ENCODE measurements at regions not wholly inside any gene's neighbourhood (a gene's known extent, or its start where the extent isn't known, plus 50 kb on each side); places are given as distances from the start of the nearest gene placed in this dataset.
"Not testable (repeated sequence)": the region's sequence is repeated elsewhere in the genome, so short reads cannot be mapped to it uniquely, and the experiment has no call there.

GRCh38 chr4:38326499-38326898 lies 337.5 kb upstream of the KLF3 start:
- Histone ChIP-seq H3K4me3 (ENCODE audit: low read length) (no peak overlapping the region), H3K4me1 (ENCODE audit: control insufficient read depth, insufficient read depth, low read length) (peaks cover 13% of the 10 kb centered on the region)

GRCh38 chr4:38327174-38327573 lies 336.8 kb upstream of the KLF3 start:
- Histone ChIP-seq H3K4me3 (ENCODE audit: low read length) (no peak overlapping the region), H3K9ac (ENCODE audit: low read depth, low read length) (no peak overlapping the region), H3K4me2 (ENCODE audit: low read length) (no peak overlapping the region), H3K4me1 (ENCODE audit: control insufficient read depth, insufficient read depth, low read length) (peaks cover 13% of the 10 kb centered on the region), H3K36me3 (ENCODE audit: insufficient read depth, low read length) (no peaks in the 10 kb centered on the region), H3K9me3 (replicated peaks; ENCODE audit: low read length) (no peaks in the 10 kb centered on the region), H3K27me3 (ENCODE audit: control insufficient read depth, insufficient read depth, low read length) (peaks cover 8% of the 10 kb centered on the region)

More at GRCh38 chr4:38326499-38326898, 337.5 kb upstream of the KLF3 start:
- Histone ChIP-seq H3K27me3 (ENCODE audit: control insufficient read depth, insufficient read depth, low read length) (peaks cover 8% of the 10 kb centered on the region), H3K36me3 (ENCODE audit: insufficient read depth, low read length) (no peaks in the 10 kb centered on the region), H3K4me2 (ENCODE audit: low read length) (no peak overlapping the region), H3K9me3 (replicated peaks; ENCODE audit: low read length) (no peaks in the 10 kb centered on the region), H3K9ac (ENCODE audit: low read depth, low read length) (no peak overlapping the region)

GRCh38 chr4:38328989-38329729 lies 334.8 kb upstream of the KLF3 start:
- Histone ChIP-seq H3K4me1 (ENCODE audit: control insufficient read depth, insufficient read depth, low read length) (no peaks in the 10 kb centered on the region), H3K27me3 (ENCODE audit: control insufficient read depth, insufficient read depth, low read length) (peaks cover 10% of the 10 kb centered on the region), H3K36me3 (ENCODE audit: insufficient read depth, low read length) (no peaks in the 10 kb centered on the region), H3K9me3 (replicated peaks; ENCODE audit: low read length) (no peaks in the 10 kb centered on the region), H3K4me3 (ENCODE audit: low read length) (no peak overlapping the region), H3K9ac (ENCODE audit: low read depth, low read length) (no peak overlapping the region), H3K4me2 (ENCODE audit: low read length) (no peak overlapping the region)

- H3K9ac ChIP-seq (ENCODE audit: low read depth, low read length) = no peak overlapping the region
- no peak overlapping the region for H3K4me3 ChIP-seq (ENCODE audit: low read length)
- H3K4me2 ChIP-seq (ENCODE audit: low read length) = no peak overlapping the region
- no peaks in the 10 kb centered on the region for H3K9me3 ChIP-seq (replicated peaks; ENCODE audit: low read length)
- H3K27me3 ChIP-seq (ENCODE audit: control insufficient read depth, insufficient read depth, low read length) = peaks cover 10% of the 10 kb centered on the region
- no peaks in the 10 kb centered on the region for H3K36me3 ChIP-seq (ENCODE audit: insufficient read depth, low read length)
- H3K4me1 ChIP-seq (ENCODE audit: control insufficient read depth, insufficient read depth, low read length) = no peaks in the 10 kb centered on the region
These were observed 333.7 kb upstream of the KLF3 start for GRCh38 chr4:38330321-38330720.

- Histone ChIP-seq H3K4me1 (ENCODE audit: control insufficient read depth, insufficient read depth, low read length) (no peaks in the 10 kb centered on the region), H3K27me3 (ENCODE audit: control insufficient read depth, insufficient read depth, low read length) (peaks cover 10% of the 10 kb centered on the region), H3K9ac (ENCODE audit: low read depth, low read length) (no peak overlapping the region), H3K4me2 (ENCODE audit: low read length) (no peak overlapping the region), H3K4me3 (ENCODE audit: low read length) (no peak overlapping the region), H3K36me3 (ENCODE audit: insufficient read depth, low read length) (no peaks in the 10 kb centered on the region), H3K9me3 (replicated peaks; ENCODE audit: low read length) (no peaks in the 10 kb centered on the region)
These were observed 333.1 kb upstream of the KLF3 start for GRCh38 chr4:38330936-38331335.

- no peak overlapping the region for H3K4me3 ChIP-seq (ENCODE audit: low read length)
- no peak overlapping the region for H3K4me2 ChIP-seq (ENCODE audit: low read length)
- no peaks in the 10 kb centered on the region for H3K36me3 ChIP-seq (ENCODE audit: insufficient read depth, low read length)
- no peaks in the 10 kb centered on the region for H3K9me3 ChIP-seq (replicated peaks; ENCODE audit: low read length)
- no peaks in the 10 kb centered on the region for H3K4me1 ChIP-seq (ENCODE audit: control insufficient read depth, insufficient read depth, low read length)
- H3K27me3 ChIP-seq (ENCODE audit: control insufficient read depth, insufficient read depth, low read length) = peaks cover 10% of the 10 kb centered on the region
- H3K9ac ChIP-seq (ENCODE audit: low read depth, low read length) = no peak overlapping the region
These were observed 331.3 kb upstream of the KLF3 start for GRCh38 chr4:38332699-38333098.

- H3K4me2 ChIP-seq (ENCODE audit: low read length) = no peak overlapping the region
- no peaks in the 10 kb centered on the region for H3K9me3 ChIP-seq (replicated peaks; ENCODE audit: low read length)
- H3K4me3 ChIP-seq (ENCODE audit: low read length) = no peak overlapping the region
- H3K9ac ChIP-seq (ENCODE audit: low read depth, low read length) = no peak overlapping the region
- H3K36me3 ChIP-seq (ENCODE audit: insufficient read depth, low read length) = no peaks in the 10 kb centered on the region
- H3K4me1 ChIP-seq (ENCODE audit: control insufficient read depth, insufficient read depth, low read length) = no peaks in the 10 kb centered on the region
- H3K27me3 ChIP-seq (ENCODE audit: control insufficient read depth, insufficient read depth, low read length) = peaks cover 10% of the 10 kb centered on the region
These were observed 330.8 kb upstream of the KLF3 start for GRCh38 chr4:38333219-38333618.

GRCh38 chr4:38334791-38335190 lies 329.2 kb upstream of the KLF3 start:
- Histone ChIP-seq H3K9me3 (replicated peaks; ENCODE audit: low read length) (no peaks in the 10 kb centered on the region), H3K9ac (ENCODE audit: low read depth, low read length) (no peak overlapping the region), H3K4me1 (ENCODE audit: control insufficient read depth, insufficient read depth, low read length) (no peaks in the 10 kb centered on the region), H3K4me3 (ENCODE audit: low read length) (no peak overlapping the region), H3K27me3 (ENCODE audit: control insufficient read depth, insufficient read depth, low read length) (peaks cover 10% of the 10 kb centered on the region), H3K4me2 (ENCODE audit: low read length) (no peak overlapping the region), H3K36me3 (ENCODE audit: insufficient read depth, low read length) (no peaks in the 10 kb centered on the region)

- not testable (repeated sequence) for H3K4me2 ChIP-seq (ENCODE audit: low read length); H3K4me1 ChIP-seq (ENCODE audit: control insufficient read depth, insufficient read depth, low read length); H3K4me3 ChIP-seq (ENCODE audit: low read length); H3K36me3 ChIP-seq (ENCODE audit: insufficient read depth, low read length); H3K27me3 ChIP-seq (ENCODE audit: control insufficient read depth, insufficient read depth, low read length); H3K9me3 ChIP-seq (replicated peaks; ENCODE audit: low read length); H3K9ac ChIP-seq (ENCODE audit: low read depth, low read length)
These were observed 325.1 kb upstream of the KLF3 start for GRCh38 chr4:38338939-38339338.

- no peak overlapping the region for H3K9ac ChIP-seq (ENCODE audit: low read depth, low read length)
- peaks cover 10% of the 10 kb centered on the region for H3K27me3 ChIP-seq (ENCODE audit: control insufficient read depth, insufficient read depth, low read length)
- H3K36me3 ChIP-seq (ENCODE audit: insufficient read depth, low read length) = no peaks in the 10 kb centered on the region
- H3K4me3 ChIP-seq (ENCODE audit: low read length) = no peak overlapping the region
- no peak overlapping the region for H3K4me2 ChIP-seq (ENCODE audit: low read length)
- H3K9me3 ChIP-seq (replicated peaks; ENCODE audit: low read length) = no peaks in the 10 kb centered on the region
- no peaks in the 10 kb centered on the region for H3K4me1 ChIP-seq (ENCODE audit: control insufficient read depth, insufficient read depth, low read length)
These were observed 320.4 kb upstream of the KLF3 start for GRCh38 chr4:38343608-38344007.

GRCh38 chr4:38344929-38345328 lies 319.1 kb upstream of the KLF3 start:
- H3K4me3 ChIP-seq (ENCODE audit: low read length) = no peak overlapping the region
- no peaks in the 10 kb centered on the region for H3K9me3 ChIP-seq (replicated peaks; ENCODE audit: low read length)
- H3K4me2 ChIP-seq (ENCODE audit: low read length) = no peak overlapping the region

GRCh38 chr4:38347251-38347650 lies 316.7 kb upstream of the KLF3 start:
- H3K36me3 ChIP-seq (ENCODE audit: insufficient read depth, low read length) = no peaks in the 10 kb centered on the region
- no peaks in the 10 kb centered on the region for H3K4me1 ChIP-seq (ENCODE audit: control insufficient read depth, insufficient read depth, low read length)
- no peak overlapping the region for H3K4me3 ChIP-seq (ENCODE audit: low read length)
- no peak overlapping the region for H3K9ac ChIP-seq (ENCODE audit: low read depth, low read length)
- no peak overlapping the region for H3K4me2 ChIP-seq (ENCODE audit: low read length)
- no peaks in the 10 kb centered on the region for H3K27me3 ChIP-seq (ENCODE audit: control insufficient read depth, insufficient read depth, low read length)
- no peaks in the 10 kb centered on the region for H3K9me3 ChIP-seq (replicated peaks; ENCODE audit: low read length)

More at GRCh38 chr4:38344929-38345328, 319.1 kb upstream of the KLF3 start:
- no peaks in the 10 kb centered on the region for H3K36me3 ChIP-seq (ENCODE audit: insufficient read depth, low read length)
- no peaks in the 10 kb centered on the region for H3K4me1 ChIP-seq (ENCODE audit: control insufficient read depth, insufficient read depth, low read length)
- no peak overlapping the region for H3K9ac ChIP-seq (ENCODE audit: low read depth, low read length)
- H3K27me3 ChIP-seq (ENCODE audit: control insufficient read depth, insufficient read depth, low read length) = peaks cover 10% of the 10 kb centered on the region
